Aorta (tissue), 5 donors: ENCODE measurements at regions not wholly inside any gene's neighbourhood (a gene's known extent, or its start where the extent isn't known, plus 50 kb on each side); places are given as distances from the start of the nearest gene placed in this dataset.

ENCODE experiments used
- ATAC-seq: fragments of 200-7000 bp; cut with Tn5 transposase; one replicate; pipeline ENCODE4 v1.9.1; 2022; ENCODE audit warnings: moderate library complexity; ENCODE audit not compliant: low FRiP score
- DNase-seq, 2 donors: peaks; one replicate each; pipeline ENCODE4 v3.0.0-alpha.2; 2020
- H3K27ac ChIP-seq, 2 donors: one replicate each; pipeline ENCODE4 v1.5.1; 2013; ENCODE audit warnings: low read length in 2 of 2, mild to moderate bottlenecking in 2 of 2, moderate library complexity in 2 of 2, control low read depth in 1 of 2, inconsistent platforms in 1 of 2, low read depth in 1 of 2
- H3K27me3 ChIP-seq, 2 donors: one replicate each; pipeline ENCODE4 v1.6.1; 2013; ENCODE audit warnings: control low read depth in 1 of 2, low read length in 1 of 2, mild to moderate bottlenecking in 1 of 2, moderate library complexity in 1 of 2; ENCODE audit not compliant: insufficient read depth in 2 of 2, control insufficient read depth in 1 of 2
- H3K36me3 ChIP-seq, 2 donors: one replicate each; pipeline ENCODE4 v1.6.1; 2013; ENCODE audit warnings: control low read depth in 1 of 2, low read length in 1 of 2, mild to moderate bottlenecking in 1 of 2; ENCODE audit not compliant: insufficient read depth in 2 of 2, control insufficient read depth in 1 of 2
- H3K4me1 ChIP-seq, 2 donors: one replicate each; pipeline ENCODE4 v1.6.1; 2013; ENCODE audit warnings: low read length in 2 of 2, control low read depth in 1 of 2, mild to moderate bottlenecking in 1 of 2, moderate library complexity in 1 of 2; ENCODE audit not compliant: insufficient read depth in 2 of 2, control insufficient read depth in 1 of 2
- H3K4me3 ChIP-seq, 2 donors: one replicate each; pipeline ENCODE4 v1.5.1; 2013; ENCODE audit warnings: low read length in 2 of 2, control low read depth in 1 of 2, mild to moderate bottlenecking in 1 of 2
- H3K9me3 ChIP-seq: one replicate; pipeline ENCODE4 v1.6.1; 2013; ENCODE audit warnings: mild to moderate bottlenecking, low read length; ENCODE audit not compliant: control insufficient read depth
- WGBS, 2 donors: extraction: QIAGEN DNeasy Blood & Tissue Kit; methylation state at CpG; one replicate each; pipeline ENCODE4 v1.1.7; 2013; 5-methylcytosine and 5-hydroxymethylcytosine counted together
- intact Hi-C, 2 donors: fragments of 100-400 bp; cut with DNase I; formaldehyde crosslinking; loops; one replicate each; pipeline versions ENCODE4 v1.14.2 to v1.15.0; 2022
- donor health status: healthy with polysubstance abuse.
- donor health status: Bipolar disorder and iron deficiency.
- donor health status: DM: no; HTN: no; CAD: no.
- donor health status: DM: no; HTN: no; CAD: no.
- donor health status: DM: yes; HTN: yes; CAD: no.

GRCh38 chr20:6580486-6580885 is 187.0 kb upstream of the BMP2 start:
- ATAC-seq (no peak), DNase-seq (no peak)
- no peaks in the 10 kb centered on the region for H3K27me3 ChIP-seq
- H3K4me3 ChIP-seq: no peak overlapping the region
- no peaks in the 10 kb centered on the region for H3K4me1 ChIP-seq
- no peaks in the 10 kb centered on the region for H3K9me3 ChIP-seq
- H3K36me3 ChIP-seq: no peaks in the 10 kb centered on the region
- 84 to 87% methylated on average over 4 of the region's 4 CpGs for WGBS, 2 donors
- no peak overlapping the region for H3K27ac ChIP-seq
- intact Hi-C loops: no loop called here

- DNase-seq (no peak), ATAC-seq (no peak)
- Histone ChIP-seq H3K27ac (no peak overlapping the region), H3K36me3 (no peaks in the 10 kb centered on the region), H3K4me1 (no peaks in the 10 kb centered on the region), H3K27me3 (no peaks in the 10 kb centered on the region), H3K4me3 (no peak overlapping the region), H3K9me3 (no peaks in the 10 kb centered on the region)
- 85 to 86% methylated on average over 3 of the region's 3 CpGs for WGBS, 2 donors
- intact Hi-C loops: no loop called here
Observed at GRCh38 chr20:6579824-6580223, 187.7 kb upstream of the BMP2 start.

- Histone ChIP-seq H3K27me3 (no peaks in the 10 kb centered on the region), H3K4me3 (no peak overlapping the region), H3K4me1 (no peaks in the 10 kb centered on the region), H3K27ac (no peak overlapping the region), H3K9me3 (peaks cover 2% of the 10 kb centered on the region), H3K36me3 (no peaks in the 10 kb centered on the region)
- WGBS, 2 donors: 97 to 98% methylated on average over 5 of the region's 5 CpGs
- no peak for ATAC-seq
- intact Hi-C loops: no loop called here
- DNase-seq: no peak
Observed at GRCh38 chr20:6579417-6579816, 188.1 kb upstream of the BMP2 start.

GRCh38 chr20:6577451-6577850 is 190.0 kb upstream of the BMP2 start:
- no peak for ATAC-seq
- H3K27me3 ChIP-seq: no peaks in the 10 kb centered on the region
- H3K4me3 ChIP-seq: no peak overlapping the region
- H3K9me3 ChIP-seq: peaks cover 2% of the 10 kb centered on the region
- no peak overlapping the region for H3K27ac ChIP-seq
- no peaks in the 10 kb centered on the region for H3K36me3 ChIP-seq
- no peak for DNase-seq
- H3K4me1 ChIP-seq: no peaks in the 10 kb centered on the region
- 80 to 84% methylated on average over 1 of the region's 1 CpG for WGBS, 2 donors
- intact Hi-C loops: no loop called here

GRCh38 chr20:6576726-6577125 is 190.8 kb upstream of the BMP2 start:
- Histone ChIP-seq H3K4me1 (no peaks in the 10 kb centered on the region), H3K27me3 (no peaks in the 10 kb centered on the region), H3K9me3 (peaks cover 2% of the 10 kb centered on the region), H3K36me3 (no peaks in the 10 kb centered on the region), H3K27ac (no peak overlapping the region), H3K4me3 (no peak overlapping the region)
- DNase-seq: no peak
- 47 to 55% methylated on average over 3 of the region's 3 CpGs for WGBS, 2 donors
- intact Hi-C loops: no loop called here
- ATAC-seq: no peak

GRCh38 chr20:6575912-6576401 is 191.5 kb upstream of the BMP2 start:
- 45 to 47% methylated on average over 7 of the region's 7 CpGs for WGBS, 2 donors
- Histone ChIP-seq H3K36me3 (no peaks in the 10 kb centered on the region), H3K4me3 (no peak overlapping the region), H3K9me3 (peaks cover 2% of the 10 kb centered on the region), H3K27me3 (peaks cover 0 to 1% of the 10 kb centered on the region in 2 donors), H3K27ac (no peak overlapping the region), H3K4me1 (no peaks in the 10 kb centered on the region)
- no peak for ATAC-seq
- intact Hi-C loops: no loop called here
- DNase-seq: no peak

- no peaks in the 10 kb centered on the region for H3K4me1 ChIP-seq
- H3K27ac ChIP-seq: no peak overlapping the region
- intact Hi-C loops: no loop called here
- H3K27me3 ChIP-seq: peaks cover 0 to 1% of the 10 kb centered on the region in 2 donors
- DNase-seq (no peak), ATAC-seq (no peak)
- H3K36me3 ChIP-seq: no peaks in the 10 kb centered on the region
- H3K9me3 ChIP-seq: no peaks in the 10 kb centered on the region
- 78 to 83% methylated on average over 3 of the region's 3 CpGs for WGBS, 2 donors
- no peak overlapping the region for H3K4me3 ChIP-seq
Observed at GRCh38 chr20:6566821-6567220, 200.7 kb upstream of the BMP2 start.

- DNase-seq (no peak), ATAC-seq (no peak)
- intact Hi-C loops: no loop called here
- Histone ChIP-seq H3K36me3 (no peaks in the 10 kb centered on the region), H3K27ac (no peak overlapping the region), H3K4me1 (no peaks in the 10 kb centered on the region), H3K27me3 (peaks cover 0 to 1% of the 10 kb centered on the region in 2 donors), H3K4me3 (no peak overlapping the region), H3K9me3 (no peaks in the 10 kb centered on the region)
- 17 to 25% methylated on average over 3 of the region's 3 CpGs for whole genome bisulfite sequencing, 2 donors
Observed at GRCh38 chr20:6562111-6562510, 205.4 kb upstream of the BMP2 start.

GRCh38 chr20:6560978-6561377 is 206.5 kb upstream of the BMP2 start:
- 54 to 60% methylated on average over 3 of the region's 3 CpGs for WGBS, 2 donors
- no peak for DNase-seq

More at GRCh38 chr20:6560978-6561377, 206.5 kb upstream of the BMP2 start:
- Histone ChIP-seq H3K27me3 (peaks cover 0 to 1% of the 10 kb centered on the region in 2 donors), H3K4me3 (no peak overlapping the region), H3K9me3 (no peaks in the 10 kb centered on the region), H3K27ac (no peak overlapping the region), H3K4me1 (no peaks in the 10 kb centered on the region), H3K36me3 (no peaks in the 10 kb centered on the region)
- no peak for ATAC-seq
- intact Hi-C loops: no loop called here
